WERI-Rb-1 (cell line): ENCODE measurements at regions not wholly inside any gene's neighbourhood (a gene's known extent, or its start where the extent isn't known, plus 50 kb on each side); places are given as distances from the start of the nearest gene placed in this dataset.

Experiments used
- DNase-seq: peaks from one replicate; pipeline ENCODE4 v3.0.0-alpha.2; 2020
- H3K27ac ChIP-seq: fragments of 250-450 bp; sonication (Bioruptor Pico); 2 replicates; pipeline ENCODE4 v1.5.1; 2020; ENCODE audit warnings: mild to moderate bottlenecking, moderate library complexity
- H3K27me3 ChIP-seq: fragments of 250-450 bp; sonication (Bioruptor Pico); 2 replicates; pipeline ENCODE4 v1.5.1; 2021; ENCODE audit warnings: mild to moderate bottlenecking, low read depth, moderate library complexity; ENCODE audit not compliant: insufficient read depth, severe bottlenecking
- H3K36me3 ChIP-seq: fragments of 250-450 bp; sonication (Bioruptor Pico); 2 replicates; pipeline ENCODE4 v1.5.1; 2020; ENCODE audit warnings: mild to moderate bottlenecking, moderate library complexity
- H3K4me3 ChIP-seq: 2 replicates; pipeline ENCODE4 v1.5.1; 2011; ENCODE audit warnings: low read depth, mild to moderate bottlenecking, control low read depth, low read length
- H3K9me3 ChIP-seq: fragments of 250-450 bp; sonication (Bioruptor Pico); 2 replicates; pipeline ENCODE4 v1.5.1; 2021; ENCODE audit warnings: mild to moderate bottlenecking, moderate library complexity; ENCODE audit not compliant: severe bottlenecking
- CTCF ChIP-seq: IDR thresholded peaks from 2 replicates; pipeline ENCODE4 v1.5.1; 2011; ENCODE audit warnings: low read depth, mild to moderate bottlenecking, control low read depth, inconsistent platforms, low read length

GRCh38 chr6:92534109-92534508, 885.2 kb downstream of the EPHA7 start:
- Histone ChIP-seq H3K27me3 (no peaks in the 10 kb centered on the region), H3K4me3 (no peak overlapping the region)
- TF ChIP-seq CTCF, result no peak

GRCh38 chr6:92522589-92522988, 896.8 kb downstream of the EPHA7 start:
- TF ChIP-seq CTCF, result no peak
- DNase-seq, result no peak
- H3K9me3 ChIP-seq, result no peaks in the 10 kb centered on the region

More at GRCh38 chr6:92534109-92534508, 885.2 kb downstream of the EPHA7 start:
- Histone ChIP-seq H3K9me3 (no peaks in the 10 kb centered on the region), H3K36me3 (no peaks in the 10 kb centered on the region), H3K27ac (no peak overlapping the region)
- DNase-seq, result no peak

GRCh38 chr6:92521553-92521952, 897.8 kb downstream of the EPHA7 start:
- TF ChIP-seq CTCF, result no peak
- DNase-seq, result no peak

More at GRCh38 chr6:92522589-92522988, 896.8 kb downstream of the EPHA7 start:
- no peak overlapping the region for H3K4me3 ChIP-seq
- H3K27me3 ChIP-seq, result no peaks in the 10 kb centered on the region
- H3K27ac ChIP-seq, result no peak overlapping the region
- H3K36me3 ChIP-seq, result no peaks in the 10 kb centered on the region

GRCh38 chr6:92510137-92510536, 909.2 kb downstream of the EPHA7 start:
- Histone ChIP-seq H3K4me3 (no peak overlapping the region), H3K27me3 (no peaks in the 10 kb centered on the region), H3K36me3 (no peaks in the 10 kb centered on the region), H3K9me3 (no peaks in the 10 kb centered on the region), H3K27ac (no peak overlapping the region)
- no peak for DNase-seq
- no peak for TF ChIP-seq CTCF

More at GRCh38 chr6:92521553-92521952, 897.8 kb downstream of the EPHA7 start:
- Histone ChIP-seq H3K9me3 (no peaks in the 10 kb centered on the region), H3K36me3 (no peaks in the 10 kb centered on the region), H3K4me3 (no peak overlapping the region), H3K27ac (no peak overlapping the region), H3K27me3 (no peaks in the 10 kb centered on the region)

DNA sequence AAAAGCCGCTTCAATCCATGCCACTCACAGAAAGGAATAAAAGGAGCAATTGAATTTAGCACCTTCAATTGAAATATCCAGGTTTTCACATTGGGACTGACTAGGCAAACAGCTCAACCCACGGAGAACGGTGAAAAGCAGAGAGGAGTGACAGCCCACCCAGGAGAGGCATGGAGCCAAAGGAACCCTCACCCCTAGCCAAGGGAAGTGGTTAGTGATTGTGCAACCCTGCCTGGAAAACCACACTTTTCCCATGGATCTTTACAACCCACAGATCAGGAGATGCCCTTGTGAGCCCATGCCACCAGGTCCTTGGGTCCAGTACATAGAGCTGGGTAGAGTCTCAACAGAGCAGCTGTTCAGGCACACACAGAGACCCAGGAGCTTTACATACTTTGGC, 911.8 kb downstream of the EPHA7 start:
- Histone ChIP-seq H3K4me3 (no peak overlapping the region), H3K27me3 (no peaks in the 10 kb centered on the region), H3K36me3 (no peaks in the 10 kb centered on the region), H3K9me3 (no peaks in the 10 kb centered on the region), H3K27ac (no peak overlapping the region)
- no peak for TF ChIP-seq CTCF
- no peak for DNase-seq

GRCh38 chr6:92504509-92504908, 914.9 kb downstream of the EPHA7 start:
- Histone ChIP-seq H3K36me3 (no peaks in the 10 kb centered on the region), H3K9me3 (no peaks in the 10 kb centered on the region), H3K4me3 (no peak overlapping the region), H3K27ac (no peak overlapping the region), H3K27me3 (no peaks in the 10 kb centered on the region)
- DNase-seq, result no peak
- TF ChIP-seq CTCF, result no peak
